ENCODE measurements at regions not wholly inside any gene's neighbourhood (a gene's known extent, or its start where the extent isn't known, plus 50 kb on each side); places are given as distances from the start of the nearest gene placed in this dataset.
A peak's percentile ranks its signal among the peaks of the same experiment; 100 is the strongest.
"Not testable (repeated sequence)": the region's sequence is repeated elsewhere in the genome, so short reads cannot be mapped to it uniquely, and the experiment has no call there.

DNA sequence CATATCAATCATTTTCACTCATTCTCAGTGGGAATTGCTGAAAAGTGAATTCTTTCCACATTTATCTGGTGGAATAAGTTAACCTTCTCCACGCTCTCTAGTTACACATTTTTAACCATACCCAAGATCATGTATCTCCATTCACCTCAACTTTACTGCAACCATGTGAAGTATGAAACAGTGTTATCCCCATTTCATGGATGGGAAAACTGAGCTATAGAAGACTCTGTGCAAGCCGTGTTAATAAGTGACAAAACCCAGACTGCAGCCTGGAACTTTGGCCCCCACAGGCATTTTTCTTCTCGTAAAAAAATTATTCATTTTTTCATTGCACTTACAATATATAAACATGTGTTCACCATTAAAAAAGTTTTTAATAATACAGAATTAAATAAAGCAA is 82.4 kb upstream of the CCND2 start:
- no peak for DNase-seq

DNA sequence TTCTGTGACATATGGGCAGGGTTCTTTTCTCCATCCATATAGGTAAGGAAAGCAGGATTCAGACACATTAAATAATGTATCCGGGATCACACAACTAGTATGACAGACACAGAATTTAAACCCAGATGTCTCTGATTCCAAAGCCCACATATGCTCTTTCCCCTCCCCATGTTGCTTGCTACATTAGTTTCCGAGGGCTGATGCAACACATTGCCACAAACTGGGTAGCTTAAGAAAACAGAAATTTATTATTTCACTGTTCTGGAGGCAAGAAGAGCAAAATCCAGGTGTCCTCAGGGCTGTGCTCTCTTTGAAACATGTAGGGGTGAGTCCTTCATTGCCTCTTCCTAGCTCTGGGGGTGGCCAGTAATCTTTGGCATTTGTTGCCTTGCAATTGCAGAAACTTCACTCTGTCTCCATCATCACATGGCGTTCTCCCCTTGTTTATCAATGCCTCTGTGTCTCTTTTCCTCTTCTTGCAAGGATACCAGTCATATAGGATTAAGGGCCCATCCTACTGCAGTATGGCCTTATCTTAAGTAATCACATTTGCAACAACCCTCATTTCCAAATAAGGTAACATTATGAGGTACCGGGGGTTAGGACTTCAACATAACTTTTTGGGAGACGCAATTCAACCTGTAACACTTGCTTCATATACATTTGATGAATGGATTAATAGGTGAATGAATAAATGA is 83.0 kb upstream of the CCND2 start:
- DNase-seq, result no peak

DNA sequence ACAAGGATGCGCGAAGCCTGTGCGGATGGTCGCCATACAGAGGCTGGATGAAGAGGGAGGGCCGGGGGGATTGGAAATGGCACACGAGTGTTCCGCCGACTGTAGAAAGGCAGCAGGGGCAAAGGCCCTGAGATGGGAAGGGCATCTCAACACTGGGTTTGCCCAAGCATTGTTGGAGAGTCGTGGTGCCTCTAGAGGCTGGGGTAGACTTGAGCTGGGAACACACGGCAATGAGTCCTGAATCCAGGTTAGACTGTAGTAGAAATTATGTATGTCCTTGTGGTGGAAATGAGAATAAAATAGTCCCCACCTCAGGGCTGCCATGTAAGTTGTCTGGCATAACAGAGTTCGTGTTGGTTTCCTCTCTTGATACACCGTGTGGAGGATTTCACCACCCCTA is 83.8 kb upstream of the CCND2 start:
- DNase-seq, result no peak

DNA sequence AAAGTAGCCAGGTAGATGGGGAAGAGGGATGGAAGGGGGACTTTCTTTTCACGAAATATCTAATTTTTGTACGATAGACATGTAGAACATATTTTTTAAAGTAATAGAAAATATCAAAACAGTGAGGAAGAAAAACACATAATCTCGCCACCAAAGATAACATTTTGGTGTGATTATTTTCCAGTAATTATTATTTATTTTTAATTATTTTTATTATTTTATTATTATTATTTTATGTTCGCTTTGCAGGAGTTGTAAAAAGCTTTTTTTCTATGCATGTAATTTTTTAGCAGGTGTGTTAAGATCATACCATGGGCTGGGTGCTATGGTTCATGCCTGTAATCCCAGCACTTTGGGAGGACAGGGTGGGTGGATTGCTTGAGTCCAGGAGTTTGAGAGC is 85.6 kb upstream of the CCND2 start:
- DNase-seq, result no peak

DNA sequence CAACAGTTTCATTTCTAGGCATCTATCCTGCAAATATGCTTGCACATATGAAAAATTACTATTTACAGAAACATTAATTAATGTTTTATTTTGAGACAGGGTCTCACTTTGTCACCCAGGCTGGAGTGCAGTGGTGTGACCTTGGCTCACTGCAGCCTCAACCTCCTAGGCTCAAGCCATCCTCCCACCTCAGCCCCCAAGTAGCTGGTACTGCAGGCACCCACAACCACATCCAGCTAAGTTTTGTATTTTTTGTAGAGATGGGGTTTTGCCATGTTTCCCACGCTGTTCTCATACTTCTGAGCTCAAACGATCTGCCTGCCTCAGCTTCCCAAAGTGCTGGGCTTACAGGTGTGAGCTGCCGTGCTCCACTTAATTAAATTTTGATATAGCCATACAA is 86.2 kb upstream of the CCND2 start:
- DNase-seq, result not testable (repeated sequence)

DNA sequence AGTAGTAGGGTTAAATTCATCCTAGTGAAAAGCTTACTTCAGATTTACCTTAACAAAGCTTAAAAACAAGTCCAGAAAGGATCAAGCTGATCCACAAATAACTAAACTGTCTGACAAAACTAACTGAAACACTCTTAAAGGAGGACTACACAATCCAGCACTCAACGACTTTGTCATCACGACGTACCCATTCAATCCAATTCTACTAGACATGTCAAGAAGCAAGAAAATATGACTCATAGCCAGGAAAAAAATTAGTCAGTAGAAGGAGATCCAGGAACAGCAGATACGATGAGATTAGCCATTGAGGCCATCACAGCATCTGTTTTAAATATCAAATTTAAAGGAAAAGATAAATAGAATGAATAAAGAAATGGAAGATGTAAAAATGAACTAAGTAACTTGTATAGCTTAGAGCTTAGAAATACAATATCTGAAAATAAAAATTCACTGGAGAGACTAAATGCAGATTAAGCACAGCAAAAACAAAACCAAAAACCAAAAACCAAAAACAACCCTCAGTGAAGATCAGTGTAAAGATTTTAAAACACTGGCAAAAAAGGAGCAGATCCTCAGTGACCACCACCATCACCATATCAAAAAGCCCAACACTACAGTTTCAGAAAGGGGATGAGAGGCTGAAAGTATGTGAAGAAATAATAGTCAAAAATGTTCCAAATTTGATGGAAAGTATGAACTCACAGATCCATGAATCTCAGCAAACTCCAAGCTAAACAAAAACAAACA is 95.0 kb upstream of the CCND2 start:
- DNase-seq, result no peak

DNA sequence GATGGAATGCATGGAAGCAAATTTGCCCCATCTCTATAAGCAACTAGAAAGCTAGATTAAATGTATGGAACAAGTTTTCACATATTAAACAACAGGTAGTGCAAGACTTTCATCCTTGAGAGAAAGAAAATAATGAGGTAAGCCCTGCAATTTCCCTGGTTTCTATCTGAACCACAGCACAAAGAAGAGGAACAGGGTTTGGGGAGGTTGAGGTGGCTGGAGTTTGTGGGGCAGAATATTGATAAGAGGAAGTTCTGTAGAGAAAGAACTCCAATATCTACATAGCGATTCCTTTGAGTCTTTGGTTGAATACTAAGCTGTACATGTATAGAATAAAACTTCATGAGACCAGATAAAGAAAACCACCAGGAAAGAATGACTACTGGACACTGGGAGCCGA is 96.3 kb upstream of the CCND2 start:
- peak; percentile 47 to 52 for DNase-seq

DNA sequence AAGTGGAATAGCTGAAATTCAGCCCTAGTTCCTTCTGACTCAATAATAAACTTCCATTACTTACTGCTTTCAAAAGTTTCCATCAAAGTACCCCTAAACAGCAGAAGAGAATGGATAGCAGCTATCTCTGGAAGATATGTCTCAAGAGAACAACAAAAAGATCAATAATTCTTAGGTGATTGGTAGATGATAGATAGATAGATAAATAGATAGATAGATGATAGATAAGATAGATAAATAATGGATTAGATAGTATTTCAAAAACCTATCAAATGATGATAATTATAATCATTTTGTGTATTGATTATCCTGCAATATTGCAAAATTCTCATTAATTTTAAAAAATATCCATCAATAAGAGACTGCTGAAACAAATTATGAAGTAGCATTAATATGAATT is 97.4 kb upstream of the CCND2 start:
- no peak for DNase-seq

DNA sequence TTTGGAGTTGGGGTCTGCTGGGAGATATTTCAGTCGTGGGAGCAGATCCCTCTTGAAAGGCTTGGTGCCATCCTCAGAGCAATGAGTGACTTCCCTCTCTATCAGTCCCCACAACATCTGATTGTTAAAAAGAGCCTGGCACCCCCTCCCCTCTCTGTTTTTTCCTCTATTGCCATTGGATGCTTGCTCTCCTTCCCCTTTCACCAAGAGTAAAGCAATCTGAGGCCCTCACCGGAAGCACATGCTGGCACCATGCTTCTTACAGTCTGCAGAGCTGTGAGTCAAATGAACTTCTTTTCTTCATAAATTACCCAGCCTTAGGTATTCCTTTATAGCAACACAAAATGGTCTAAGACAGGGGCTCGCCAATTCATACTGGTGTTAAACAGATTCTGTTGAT is 99.1 kb upstream of the CCND2 start:
- DNase-seq, result peak; percentile 60 to 61

DNA sequence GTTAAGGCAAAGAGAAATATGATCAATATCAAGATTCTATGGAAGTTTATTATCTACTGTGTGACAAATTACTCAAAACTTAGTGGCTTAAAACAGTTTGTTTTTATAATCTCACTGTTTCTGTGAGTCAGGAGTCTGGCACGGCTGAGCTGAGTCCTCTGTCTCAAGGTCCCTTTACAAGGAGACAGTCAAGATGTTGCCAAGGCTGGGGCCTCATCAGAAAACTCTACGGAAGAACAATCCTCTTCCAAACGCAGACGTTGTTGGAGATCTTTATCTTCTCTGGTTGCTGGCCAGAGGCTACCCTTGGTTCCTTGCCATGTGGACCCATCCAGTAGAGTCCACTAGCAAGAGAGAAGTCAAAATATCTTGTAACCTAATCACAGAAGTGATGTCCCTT is 100.6 kb upstream of the CCND2 start:
- no peak for DNase-seq

DNA sequence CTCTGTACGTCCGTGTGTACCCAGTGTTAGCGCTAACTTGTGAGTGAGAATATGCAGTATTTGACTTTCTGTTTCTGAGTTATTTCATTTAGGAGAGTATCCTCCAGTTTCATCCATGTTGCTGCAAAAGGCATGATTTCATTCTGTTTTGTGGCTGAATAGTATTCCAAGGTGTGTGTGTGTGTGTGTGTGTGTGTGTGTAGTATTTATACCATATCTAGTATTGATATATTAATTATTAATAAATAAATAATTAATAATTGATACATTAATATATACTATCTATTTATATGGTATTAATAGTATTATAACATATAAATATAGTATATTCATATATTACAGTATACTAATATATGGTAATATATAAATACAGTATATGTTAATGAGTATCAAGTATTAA is 101.8 kb upstream of the CCND2 start:
- no peak for DNase-seq

DNA sequence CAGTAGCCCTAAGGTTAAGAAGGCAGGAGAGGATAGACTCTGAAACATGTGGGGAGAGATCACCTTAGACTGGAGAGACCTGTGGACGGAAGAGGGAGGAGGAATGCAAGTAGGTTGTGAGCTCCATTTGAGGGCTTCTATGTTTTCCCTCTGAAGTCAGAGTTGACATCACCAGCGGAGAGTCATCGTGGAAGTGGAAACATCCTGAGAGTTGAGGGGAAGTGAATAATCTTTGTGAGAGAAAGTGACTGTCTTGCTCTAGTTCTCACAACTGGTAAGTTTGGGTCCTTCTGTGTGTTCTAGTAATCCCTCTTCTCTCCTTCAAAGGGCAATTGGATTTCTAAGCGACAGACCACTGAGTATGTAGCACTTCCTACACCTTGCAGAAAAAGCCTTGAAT is 103.6 kb upstream of the CCND2 start:
- DNase-seq, result no peak

DNA sequence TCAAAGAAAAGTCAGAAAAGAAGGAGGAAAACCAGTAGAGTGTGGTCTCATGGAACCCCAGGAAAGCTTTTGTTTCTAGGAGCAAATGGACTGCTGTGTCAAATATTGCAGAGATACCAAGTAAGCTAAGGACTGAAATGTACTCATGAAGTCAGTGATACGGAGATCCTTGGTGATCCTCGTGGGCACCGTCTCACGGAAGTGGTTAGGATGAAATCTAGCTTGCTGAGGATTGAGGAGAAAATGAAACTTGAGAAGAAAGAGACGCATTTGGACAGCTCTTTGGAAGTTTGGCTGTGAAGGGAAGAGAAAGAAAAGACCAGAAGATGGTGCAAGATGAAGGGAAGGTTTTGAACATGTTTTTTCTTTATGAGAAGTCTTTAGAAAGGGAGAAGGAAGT is 104.0 kb upstream of the CCND2 start:
- no peak for DNase-seq

DNA sequence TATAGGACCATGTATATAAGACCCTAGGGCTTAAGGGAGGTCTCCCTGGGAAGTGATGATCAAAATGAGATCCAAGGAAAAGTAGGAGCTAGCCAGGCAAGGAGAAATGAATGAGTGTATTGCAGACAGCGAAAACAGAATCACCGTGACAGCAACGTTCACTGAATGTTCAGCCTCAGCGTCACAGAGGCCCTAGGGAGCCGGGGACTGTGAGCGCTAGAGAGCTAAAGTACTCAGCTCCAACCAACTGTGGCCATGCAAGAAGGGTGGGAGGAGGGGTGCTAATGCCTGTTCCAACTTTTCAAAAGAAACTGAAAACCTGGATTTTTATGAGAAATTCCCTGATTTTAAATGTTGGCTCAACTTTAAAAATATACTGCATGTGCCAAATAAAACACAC is 105.5 kb upstream of the CCND2 start:
- no peak for DNase-seq

DNA sequence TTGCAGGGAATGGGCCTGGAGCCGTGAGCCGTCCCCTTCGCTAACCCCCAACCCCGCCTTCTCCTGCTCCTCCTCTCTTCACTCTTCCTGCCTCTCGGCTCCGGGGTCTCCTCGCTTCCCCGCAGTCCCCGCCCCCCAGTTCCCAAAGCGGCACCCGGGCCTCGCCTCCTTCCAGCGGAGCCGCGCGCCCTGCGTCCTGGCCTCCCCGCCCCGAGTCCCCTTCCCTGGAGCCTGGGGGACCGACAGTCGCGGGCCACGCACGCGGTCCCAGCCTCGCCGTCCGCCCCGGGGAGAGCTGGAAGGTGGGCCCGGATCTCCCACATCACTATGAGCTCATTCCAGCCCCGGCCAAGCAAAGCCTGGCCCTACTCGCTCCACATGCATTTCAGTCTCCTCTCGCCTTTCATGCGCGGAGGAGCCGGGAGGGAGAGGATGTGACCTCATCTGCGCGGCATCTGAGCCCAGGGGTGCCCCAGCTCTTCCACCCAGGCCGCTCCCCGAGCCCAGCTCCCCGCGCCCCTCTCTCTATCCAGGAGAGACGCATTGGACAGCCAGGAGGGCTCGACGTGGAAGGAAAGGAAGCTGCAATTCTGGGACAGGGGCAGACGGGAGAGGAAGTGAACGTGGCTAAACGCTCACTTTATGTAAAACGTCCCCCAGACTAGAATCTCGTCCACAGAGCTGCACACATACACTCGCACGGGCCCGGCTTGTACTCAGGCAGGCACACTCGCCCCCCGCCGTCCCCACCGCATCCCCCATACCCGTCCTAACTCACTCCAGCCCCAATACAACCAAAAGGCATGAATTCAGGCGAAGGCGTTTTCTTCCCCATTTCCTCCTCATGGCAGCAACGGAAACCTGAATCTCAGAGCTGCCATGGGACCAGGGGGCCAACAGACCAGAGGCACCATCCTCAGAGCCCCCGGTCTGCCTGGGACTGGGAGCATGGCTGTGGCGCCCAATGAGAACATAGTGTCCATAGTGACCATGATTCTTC is 108.7 kb upstream of the CCND2 start:
- peak; percentile 29 to 47 for DNase-seq

DNA sequence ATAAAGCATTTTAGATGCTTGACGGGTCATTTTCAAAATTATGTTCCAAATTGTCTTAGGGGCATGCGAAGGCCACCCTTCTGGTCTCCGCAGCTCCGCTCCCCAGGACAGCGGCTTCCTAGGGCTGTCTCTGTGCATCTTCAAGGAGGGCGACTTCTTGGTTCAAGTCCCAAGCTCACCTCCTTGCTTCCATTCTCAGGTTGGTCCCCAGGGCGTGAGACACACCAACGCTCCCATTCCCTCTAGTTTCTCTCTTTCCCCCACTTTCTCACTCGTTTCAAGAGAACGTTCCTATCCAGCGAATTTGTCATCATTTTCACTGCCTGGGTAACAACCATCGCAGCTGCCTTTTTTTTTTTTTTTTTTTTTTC is 109.4 kb upstream of the CCND2 start:
- DNase-seq, result no peak

DNA sequence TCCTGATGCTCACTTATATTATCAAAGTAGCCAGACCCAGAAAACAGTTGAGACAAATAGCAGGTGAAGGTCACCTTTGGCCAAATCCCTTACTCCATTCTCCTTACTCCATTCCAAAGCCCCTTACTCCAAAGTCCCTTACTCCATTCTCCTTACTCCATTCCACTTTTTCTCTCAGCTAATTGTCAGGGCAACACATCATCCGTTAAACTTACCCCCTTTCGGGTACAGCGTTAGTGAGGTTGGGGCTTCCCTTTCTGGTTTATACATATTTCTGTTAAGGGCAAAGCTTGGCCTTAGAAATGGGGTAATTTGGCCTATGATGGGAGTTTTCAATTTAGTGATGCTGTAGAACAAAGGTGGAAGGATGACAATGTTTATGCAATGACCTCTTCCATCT is 111.8 kb upstream of the CCND2 start:
- DNase-seq, result no peak

DNA sequence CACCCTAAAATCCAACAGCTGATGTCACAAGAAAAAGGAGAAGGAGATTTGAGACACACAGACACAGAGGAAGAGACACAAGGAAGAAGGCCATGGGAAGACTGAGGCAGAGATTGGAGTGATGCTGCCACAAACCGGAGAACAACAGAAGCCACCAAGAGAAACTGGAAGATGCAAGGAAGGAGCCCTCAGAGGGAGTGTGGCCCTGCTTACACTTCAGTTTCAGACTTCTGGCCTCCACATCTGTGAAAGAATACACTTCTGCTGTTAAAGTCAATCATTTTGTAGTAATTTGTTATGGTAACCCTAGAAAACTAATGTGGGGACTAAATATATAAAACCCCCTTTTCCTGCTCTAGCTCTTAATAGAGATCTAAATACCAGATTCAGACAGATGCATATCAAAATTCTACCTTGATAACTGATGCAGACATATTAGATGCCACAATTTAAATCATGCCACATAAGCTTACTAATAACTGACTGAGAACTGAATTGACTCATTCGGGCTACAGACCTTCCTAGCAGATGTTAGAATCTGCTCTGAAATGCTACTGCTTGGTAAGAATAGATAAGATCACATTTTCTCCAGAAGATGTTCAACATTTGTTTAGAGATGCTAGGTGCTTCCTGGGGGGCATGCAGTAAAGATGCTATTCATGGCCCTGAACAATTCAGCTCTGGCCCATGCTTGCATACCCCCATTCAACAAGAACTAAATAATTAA is 113.1 kb upstream of the CCND2 start:
- no peak for DNase-seq

DNA sequence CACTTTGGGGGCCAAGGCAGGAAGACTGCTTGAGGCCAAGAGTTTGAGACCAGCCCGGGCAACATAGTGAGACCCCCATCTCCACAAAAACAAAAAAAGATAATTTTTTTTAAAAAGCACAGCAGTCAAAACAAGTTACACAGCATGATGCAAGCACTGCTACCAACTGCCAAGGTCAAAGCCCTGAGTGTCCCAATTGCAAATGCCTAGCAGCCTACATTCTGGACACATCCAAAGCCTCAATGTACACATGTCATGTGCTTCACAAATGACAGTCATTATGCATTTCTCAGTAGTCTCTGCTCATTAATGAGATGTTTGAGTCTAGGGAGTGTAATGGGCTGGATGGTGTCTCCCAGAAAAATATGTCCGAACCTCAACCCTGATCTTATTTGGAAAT is 113.7 kb upstream of the CCND2 start:
- no peak for DNase-seq

DNA sequence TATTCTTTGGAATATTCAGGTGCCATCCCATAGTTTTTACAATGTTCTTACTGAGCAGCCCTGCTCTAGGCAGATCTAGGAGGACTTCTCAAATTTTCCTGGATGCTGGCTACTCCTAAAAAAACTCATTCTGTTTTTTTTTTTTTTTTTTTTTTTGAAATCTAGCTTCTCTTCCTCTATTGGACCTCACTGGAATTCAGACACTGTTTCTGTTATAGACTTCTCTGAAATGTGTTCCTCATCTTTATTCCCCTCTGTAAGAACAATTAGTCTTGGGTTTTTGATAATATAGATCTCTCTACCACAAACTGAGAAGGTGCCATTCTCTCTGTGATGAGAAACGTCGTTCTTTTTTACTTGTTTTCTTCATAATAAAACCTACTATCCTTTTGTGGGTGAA is 115.3 kb upstream of the CCND2 start:
- DNase-seq, result no peak

DNA sequence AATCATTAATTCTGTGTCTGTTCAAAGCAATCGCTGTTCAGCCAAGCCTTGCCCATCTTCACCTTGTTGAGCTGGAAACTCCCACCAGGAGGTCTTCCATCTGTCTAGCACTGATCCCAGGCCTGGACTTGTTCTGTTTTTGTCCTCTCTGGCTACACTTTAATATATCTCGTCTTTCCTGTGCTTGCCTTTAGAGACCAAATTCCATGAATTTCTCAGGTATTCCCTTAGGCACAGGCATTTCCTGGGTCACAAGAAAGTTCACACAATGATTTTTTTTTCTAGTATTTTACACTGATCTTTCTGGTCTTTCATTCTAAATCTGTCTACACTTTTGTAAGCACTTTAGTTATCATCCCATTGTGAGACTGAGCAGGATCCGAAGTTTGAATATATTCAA is 116.4 kb upstream of the CCND2 start:
- no peak for DNase-seq

DNA sequence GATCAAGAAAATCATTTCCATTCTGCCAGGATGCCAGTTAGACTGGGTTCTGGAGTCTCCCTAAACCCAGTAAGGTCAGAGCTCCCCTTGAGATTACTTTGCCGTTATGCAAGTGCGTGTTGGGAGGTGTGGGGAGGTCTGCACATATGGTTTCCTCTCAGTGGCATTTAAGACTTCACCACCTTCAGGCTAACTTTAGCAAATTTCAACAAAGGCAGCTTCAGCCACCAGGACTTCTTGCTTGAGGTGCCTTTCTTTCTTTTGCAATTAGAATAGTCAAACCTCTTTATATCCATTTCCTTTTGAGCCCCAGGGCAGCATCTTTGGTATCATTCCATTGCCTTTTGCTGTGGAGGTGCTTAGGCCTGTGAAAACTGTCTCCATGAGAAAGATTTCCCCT is 117.2 kb upstream of the CCND2 start:
- no peak for DNase-seq

DNA sequence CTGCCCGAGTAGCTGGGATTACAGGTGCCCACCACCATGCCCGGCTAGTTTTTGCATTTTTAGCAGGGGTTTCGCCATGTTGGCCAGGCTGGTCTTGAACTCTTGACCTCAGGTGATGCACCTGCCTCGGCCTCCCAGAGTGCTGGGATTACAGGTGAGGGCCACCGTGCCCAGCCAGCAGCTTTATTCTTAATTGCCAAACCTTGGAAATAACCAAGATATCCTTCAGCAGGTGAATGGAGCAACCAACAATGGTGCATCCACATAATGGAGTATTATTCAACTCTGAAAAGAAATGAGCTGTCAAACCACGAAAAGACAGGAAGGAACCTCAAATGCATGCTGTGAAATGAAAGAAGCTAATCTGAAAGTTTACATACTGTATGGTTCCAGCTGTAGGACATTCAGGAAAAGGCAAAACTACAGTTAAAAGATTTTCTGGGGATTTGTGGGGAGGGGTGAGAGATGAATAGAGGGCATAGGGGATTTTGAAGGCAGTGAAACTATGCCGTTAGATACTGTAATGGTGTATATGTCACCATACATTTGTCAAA is 118.8 kb upstream of the CCND2 start:
- no peak for DNase-seq

Measured in Kasumi-1 (cell line).